ENCODE measurements at regions not wholly inside any gene's neighbourhood (a gene's known extent, or its start where the extent isn't known, plus 50 kb on each side); places are given as distances from the start of the nearest gene placed in this dataset.

- TF ChIP-seq CTCF (IDR thresholded peaks at IDR 0.05; ENCODE audit: poor library complexity): no peak
- no peak for TF ChIP-seq EZH2 (IDR thresholded peaks at IDR 0.05; ENCODE audit: borderline replicate concordance)
- no peak for TF ChIP-seq EZH2phosphoT487 (IDR thresholded peaks at IDR 0.05; ENCODE audit: low read depth, severe bottlenecking, unreplicated experiment)
Observed at GRCh38 chr7:22922307-22922706, 91.6 kb downstream of the HYCC1 start.
